Lower leg skin (tissue), 4 donors: ENCODE measurements at regions not wholly inside any gene's neighbourhood (a gene's known extent, or its start where the extent isn't known, plus 50 kb on each side); places are given as distances from the start of the nearest gene placed in this dataset.

Experiments
- DNase-seq, 2 donors: peaks; one replicate each; pipeline ENCODE4 v3.0.0-alpha.2; 2019; ENCODE audit warnings: low spot score in 2 of 2
- H3K4me3 ChIP-seq: fragments of 200-600 bp; sonication (generic); 2 replicates; pipeline ENCODE4 v1.5.1; 2017; ENCODE audit warnings: mild to moderate bottlenecking, low read depth; ENCODE audit not compliant: poor library complexity, severe bottlenecking
- CTCF ChIP-seq, 3 donors: fragments of 450-650 bp; IDR thresholded peaks; one replicate each; pipeline ENCODE4 v1.5.1; 2016; ENCODE audit warnings: antibody characterized with exemption in 3 of 3, mild to moderate bottlenecking in 3 of 3, moderate library complexity in 2 of 3
- POLR2A ChIP-seq, 2 donors: fragments of 450-650 bp; IDR thresholded peaks; one replicate each; pipeline ENCODE4 v1.6.1; 2016 to 2017; ENCODE audit warnings: antibody characterized with exemption in 2 of 2, mild to moderate bottlenecking in 1 of 2, moderate library complexity in 1 of 2
- whole genome bisulfite sequencing, 2 donors: methylation state at CpG; one replicate each; pipeline ENCODE4 v1.1.5; 2018; 5-methylcytosine and 5-hydroxymethylcytosine counted together
- intact Hi-C: fragments of 100-400 bp; cut with DNase I; formaldehyde crosslinking; loops from one replicate; pipeline ENCODE4 v1.15.0; 2023; ENCODE audit warnings: low total_unique reads

GRCh38 chr5:31008231-31008630 is 185.3 kb upstream of the CDH6 start:
- WGBS, 2 donors, result 81 to 85% methylated on average over 5 of the region's 5 CpGs
- intact Hi-C loops, result no loop called here
- H3K4me3 ChIP-seq, result no peak overlapping the region
- no peak for DNase-seq
- TF ChIP-seq POLR2A (IDR thresholded peaks at IDR 0.05), result no peak
- TF ChIP-seq CTCF (IDR thresholded peaks at IDR 0.05), result no peak

- no peak overlapping the region for H3K4me3 ChIP-seq
- 91 to 94% methylated on average over 4 of the region's 4 CpGs for WGBS, 2 donors
- no peak for TF ChIP-seq CTCF (IDR thresholded peaks at IDR 0.05)
- no peak for TF ChIP-seq POLR2A (IDR thresholded peaks at IDR 0.05)
- intact Hi-C loops, result no loop called here
- DNase-seq, result no peak
These were observed 185.8 kb upstream of the CDH6 start for GRCh38 chr5:31007672-31008071.

GRCh38 chr5:31000287-31000686 is 193.2 kb upstream of the CDH6 start:
- no peak for TF ChIP-seq CTCF (IDR thresholded peaks at IDR 0.05)
- TF ChIP-seq POLR2A (IDR thresholded peaks at IDR 0.05), result no peak
- WGBS, 2 donors, result 71 to 73% methylated on average over 3 of the region's 3 CpGs
- no peak for DNase-seq
- intact Hi-C loops, result no loop called here
- no peak overlapping the region for H3K4me3 ChIP-seq

- intact Hi-C loops, result no loop called here
- WGBS, 2 donors, result 39 to 58% methylated on average over 1 of the region's 1 CpG
- DNase-seq, result no peak
- TF ChIP-seq CTCF (IDR thresholded peaks at IDR 0.05) (no peak), POLR2A (IDR thresholded peaks at IDR 0.05) (no peak)
- no peak overlapping the region for H3K4me3 ChIP-seq
These were observed 195.8 kb upstream of the CDH6 start for GRCh38 chr5:30997681-30998080.

GRCh38 chr5:30994902-30995301 is 198.6 kb upstream of the CDH6 start:
- intact Hi-C loops, result no loop called here
- DNase-seq, result no peak
- TF ChIP-seq CTCF (IDR thresholded peaks at IDR 0.05) (no peak), POLR2A (IDR thresholded peaks at IDR 0.05) (no peak)
- no peak overlapping the region for H3K4me3 ChIP-seq
- WGBS, 2 donors, result 75 to 78% methylated on average over 3 of the region's 3 CpGs

GRCh38 chr5:30994176-30994575 is 199.3 kb upstream of the CDH6 start:
- intact Hi-C loops, result no loop called here
- WGBS, 2 donors, result 88 to 92% methylated on average over 4 of the region's 4 CpGs
- TF ChIP-seq CTCF (IDR thresholded peaks at IDR 0.05) (no peak), POLR2A (IDR thresholded peaks at IDR 0.05) (no peak)
- no peak for DNase-seq
- H3K4me3 ChIP-seq, result no peak overlapping the region
